ENCODE measurements at regions not wholly inside any gene's neighbourhood (a gene's known extent, or its start where the extent isn't known, plus 50 kb on each side); places are given as distances from the start of the nearest gene placed in this dataset.
A peak's percentile ranks its signal among the peaks of the same experiment; 100 is the strongest.

DNA sequence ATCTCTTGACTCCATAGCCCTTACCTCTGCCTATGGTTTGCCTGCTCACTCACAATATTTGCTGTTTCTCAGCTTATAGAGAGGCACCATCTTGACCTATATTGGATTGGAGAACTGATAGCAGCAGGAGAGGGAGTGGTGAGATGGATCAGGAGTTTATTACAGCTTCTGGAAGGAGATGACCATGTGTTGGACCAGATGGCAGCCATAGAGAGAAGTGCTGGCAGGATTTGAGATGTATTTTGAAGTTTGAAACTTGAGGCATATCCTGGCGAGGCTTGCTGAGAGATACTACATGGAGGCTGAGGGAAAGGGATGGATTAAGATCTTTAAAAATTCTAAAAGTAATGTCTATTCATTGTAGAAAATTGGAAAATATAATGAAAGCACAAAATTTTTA, 198.0 kb upstream of the ZFP64 start:
- TF ChIP-seq, protein P1, sequence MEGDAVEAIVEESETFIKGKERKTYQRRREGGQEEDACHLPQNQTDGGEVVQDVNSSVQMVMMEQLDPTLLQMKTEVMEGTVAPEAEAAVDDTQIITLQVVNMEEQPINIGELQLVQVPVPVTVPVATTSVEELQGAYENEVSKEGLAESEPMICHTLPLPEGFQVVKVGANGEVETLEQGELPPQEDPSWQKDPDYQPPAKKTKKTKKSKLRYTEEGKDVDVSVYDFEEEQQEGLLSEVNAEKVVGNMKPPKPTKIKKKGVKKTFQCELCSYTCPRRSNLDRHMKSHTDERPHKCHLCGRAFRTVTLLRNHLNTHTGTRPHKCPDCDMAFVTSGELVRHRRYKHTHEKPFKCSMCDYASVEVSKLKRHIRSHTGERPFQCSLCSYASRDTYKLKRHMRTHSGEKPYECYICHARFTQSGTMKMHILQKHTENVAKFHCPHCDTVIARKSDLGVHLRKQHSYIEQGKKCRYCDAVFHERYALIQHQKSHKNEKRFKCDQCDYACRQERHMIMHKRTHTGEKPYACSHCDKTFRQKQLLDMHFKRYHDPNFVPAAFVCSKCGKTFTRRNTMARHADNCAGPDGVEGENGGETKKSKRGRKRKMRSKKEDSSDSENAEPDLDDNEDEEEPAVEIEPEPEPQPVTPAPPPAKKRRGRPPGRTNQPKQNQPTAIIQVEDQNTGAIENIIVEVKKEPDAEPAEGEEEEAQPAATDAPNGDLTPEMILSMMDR (IDR thresholded peaks at IDR 0.05; ENCODE audit: insufficient read depth, low read length, missing control alignments) = no peak
- CTCF ChIA-PET = no interaction called here
- no peak overlapping the region for H3K4me3 ChIP-seq (ENCODE audit: low read depth, low read length)
- POLR2A ChIA-PET = no interaction called here
- no peak for DNase-seq (ENCODE audit: low read depth, low spot score)

DNA sequence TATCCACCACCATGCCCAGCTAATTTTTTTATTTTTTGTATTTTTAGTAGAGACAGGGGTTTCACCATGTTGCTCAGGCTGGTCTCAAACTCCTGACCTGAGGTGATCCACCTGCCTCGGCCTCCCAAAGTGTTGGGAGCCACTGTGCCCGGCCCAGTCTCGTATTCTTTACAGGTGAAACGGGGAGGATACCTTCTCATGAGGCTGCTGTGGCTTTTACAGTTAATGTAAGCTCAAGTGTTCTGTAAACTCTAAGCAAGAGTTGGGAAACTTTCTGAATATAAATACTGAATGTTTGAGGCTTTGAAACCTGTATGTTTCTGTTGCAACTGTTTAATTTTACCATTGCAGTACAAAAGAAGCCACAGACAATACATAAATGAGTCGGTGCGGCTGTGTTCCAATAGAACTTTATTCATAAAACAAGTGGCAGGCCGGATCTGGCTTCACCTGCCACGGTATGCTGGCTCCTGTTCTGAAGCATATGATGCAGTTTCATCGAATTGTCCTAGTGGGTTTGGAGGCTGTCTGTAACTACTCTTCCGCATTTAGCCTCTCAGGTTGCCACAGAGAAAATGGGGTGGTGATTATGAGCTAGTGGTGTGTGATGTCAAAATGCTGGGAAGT, 192.5 kb upstream of the ZFP64 start:
- no peak overlapping the region for H3K4me3 ChIP-seq (ENCODE audit: low read depth, low read length)
- ChIA-PET CTCF (no interaction called here), POLR2A (no interaction called here)
- no peak for DNase-seq (ENCODE audit: low read depth, low spot score)
- TF ChIP-seq, protein P1 (IDR thresholded peaks at IDR 0.05; ENCODE audit: insufficient read depth, low read length, missing control alignments) = no peak

DNA sequence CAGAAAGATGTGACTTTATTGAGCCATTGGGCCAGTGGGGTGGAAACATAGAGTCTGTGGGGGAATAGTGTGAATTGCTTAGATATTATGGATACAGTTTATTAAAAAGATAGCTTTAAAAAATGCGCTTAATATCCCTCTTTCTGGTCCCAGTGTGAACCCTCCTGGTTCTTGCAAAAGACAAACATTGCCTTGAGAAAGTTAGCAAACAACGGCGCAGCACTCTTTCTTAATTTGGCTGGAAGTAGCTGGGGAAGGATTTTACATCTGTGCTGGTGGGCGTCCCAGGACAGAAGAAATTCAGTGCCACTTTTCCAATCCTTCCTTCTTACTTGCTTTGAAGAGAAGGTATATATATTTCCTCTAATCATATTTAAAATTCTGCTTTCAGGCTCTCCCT, 191.4 kb upstream of the ZFP64 start:
- CTCF ChIA-PET = interaction anchor here (0.9 to 1.4 kb wide), 3 partner anchors 9 to 384 kb away, joined by 3 to 6 read pairs (median 3); no protein-coding TSS in a partner anchor

DNA sequence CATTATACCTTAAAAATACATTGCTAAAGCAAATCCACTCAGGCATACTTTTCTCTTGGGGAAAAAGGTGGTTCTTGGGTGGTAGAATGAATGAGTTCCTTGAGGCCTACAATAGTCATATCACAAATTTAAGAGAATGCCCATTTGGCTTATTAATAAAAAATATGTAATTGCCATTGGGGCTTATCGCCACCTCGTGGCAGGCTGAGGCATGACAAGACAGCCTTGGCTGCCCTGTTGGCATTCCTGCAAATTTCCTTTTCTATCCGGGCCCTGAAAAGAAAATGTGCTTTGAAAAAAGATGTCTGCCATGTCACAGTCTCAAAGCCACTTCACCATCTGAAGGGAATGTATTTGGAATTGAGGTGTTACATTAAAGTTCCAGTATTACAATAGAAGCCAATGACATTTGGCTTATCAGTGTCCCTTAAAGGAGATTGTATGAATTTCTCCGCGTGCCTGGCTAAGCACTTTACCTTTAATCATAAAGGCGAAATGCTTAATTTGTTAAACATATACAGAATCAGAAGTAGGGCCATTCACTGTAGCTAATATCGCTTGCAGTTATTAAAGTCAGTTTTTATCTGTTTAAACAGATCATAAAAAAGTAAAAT, 188.3 kb upstream of the ZFP64 start:
- CTCF ChIA-PET = interaction anchor here (0.8 to 3.2 kb wide), 9 partner anchors 10 to 146 kb away, joined by 3 to 18 read pairs (median 4); no protein-coding TSS in a partner anchor
- TF ChIP-seq, protein P1 (IDR thresholded peaks at IDR 0.05; ENCODE audit: insufficient read depth, low read length, missing control alignments) = peak; percentile 85
- POLR2A ChIA-PET = no interaction called here
- H3K4me3 ChIP-seq (ENCODE audit: low read depth, low read length) = no peak overlapping the region
- DNase-seq (ENCODE audit: low read depth, low spot score) = no peak

More for the DNA sequence above, 191.4 kb upstream of the ZFP64 start:
- TF ChIP-seq, protein P1 (IDR thresholded peaks at IDR 0.05; ENCODE audit: insufficient read depth, low read length, missing control alignments) = no peak
- H3K4me3 ChIP-seq (ENCODE audit: low read depth, low read length) = no peak overlapping the region
- no peak for DNase-seq (ENCODE audit: low read depth, low spot score)
- POLR2A ChIA-PET = no interaction called here

DNA sequence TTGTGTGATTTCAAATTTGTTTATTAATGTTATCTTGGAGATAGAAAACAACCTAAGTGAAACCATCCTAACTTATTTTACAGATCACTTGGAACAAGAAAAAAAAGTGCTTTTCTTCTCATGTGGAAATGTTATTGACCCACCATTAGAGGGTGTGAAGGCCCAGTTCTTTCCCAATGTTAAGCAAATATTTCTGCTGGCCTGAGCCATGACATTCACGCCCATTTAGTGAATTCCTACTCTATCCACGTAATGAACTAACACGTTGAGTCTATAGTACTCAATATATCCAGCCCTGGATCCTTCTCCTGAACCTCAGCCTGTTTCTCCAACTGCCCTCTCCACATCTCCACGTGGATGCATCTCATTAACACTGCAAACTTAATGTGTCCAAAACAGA, 180.6 kb upstream of the ZFP64 start:
- CTCF ChIA-PET = no interaction called here
- POLR2A ChIA-PET = no interaction called here

DNA sequence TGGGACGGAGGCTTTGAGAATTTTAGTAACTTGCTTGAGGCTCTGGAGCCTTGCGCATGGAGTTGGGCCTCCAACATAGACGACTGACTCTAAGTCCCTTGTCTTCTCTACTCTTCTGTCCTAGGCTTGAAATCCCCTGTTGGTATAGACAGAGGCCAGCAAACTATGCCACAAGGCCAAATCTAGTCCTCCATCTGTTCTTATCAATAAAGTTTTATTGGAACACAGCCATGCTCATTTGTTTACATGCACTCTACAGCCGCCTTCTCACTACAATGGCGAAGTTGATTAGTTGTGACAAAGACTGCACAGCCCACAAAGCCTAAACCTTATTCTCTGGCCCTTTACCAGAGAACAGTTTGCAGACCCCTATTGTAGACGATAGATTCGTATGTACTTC, 174.1 kb upstream of the ZFP64 start:
- CTCF ChIA-PET = interaction anchor here (0.6 kb wide), 1 partner anchor 15 kb away, joined by 3 read pairs; no protein-coding TSS in a partner anchor

More for the DNA sequence above, 180.6 kb upstream of the ZFP64 start:
- TF ChIP-seq, protein P1 (IDR thresholded peaks at IDR 0.05; ENCODE audit: insufficient read depth, low read length, missing control alignments) = no peak
- DNase-seq (ENCODE audit: low read depth, low spot score) = no peak
- H3K4me3 ChIP-seq (ENCODE audit: low read depth, low read length) = no peak overlapping the region

More for the DNA sequence above, 174.1 kb upstream of the ZFP64 start:
- TF ChIP-seq, protein P1 (IDR thresholded peaks at IDR 0.05; ENCODE audit: insufficient read depth, low read length, missing control alignments) = no peak
- H3K4me3 ChIP-seq (ENCODE audit: low read depth, low read length) = no peak overlapping the region
- POLR2A ChIA-PET = no interaction called here
- no peak for DNase-seq (ENCODE audit: low read depth, low spot score)
